Stimulated activated naive CD4-positive, alpha-beta T cell treated with Interleukin-2 at 50 U/mL for 16 hours (primary cell): ENCODE measurements at regions not wholly inside any gene's neighbourhood (a gene's known extent, or its start where the extent isn't known, plus 50 kb on each side); places are given as distances from the start of the nearest gene placed in this dataset.
"Not testable (repeated sequence)": the region's sequence is repeated elsewhere in the genome, so short reads cannot be mapped to it uniquely, and the experiment has no call there.

Source experiments
- DNase-seq: peaks from one replicate; lab custom pipeline; 2025; lab: John Stamatoyannopoulos, UW

DNA sequence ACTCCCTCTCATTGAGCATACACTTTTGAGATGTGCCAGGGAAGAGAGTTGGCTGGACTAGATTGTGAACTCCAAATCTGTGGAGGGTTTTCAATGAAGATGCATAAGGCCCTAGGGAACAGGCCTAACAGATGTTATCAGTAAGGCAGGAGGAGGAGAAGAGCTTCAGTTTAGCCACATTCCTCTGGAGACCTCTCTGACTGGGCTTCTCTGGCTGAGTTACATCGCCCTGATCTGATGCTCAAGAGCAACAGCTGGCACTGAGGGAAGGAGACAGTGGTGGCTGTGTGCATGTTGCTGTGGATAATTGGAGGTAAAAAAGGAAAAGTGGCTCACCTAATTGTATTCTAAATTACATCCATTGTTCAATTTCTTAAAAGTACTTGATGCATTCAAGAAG, 206.4 kb upstream of the CFAP20DC start:
- DNase-seq, result no peak

DNA sequence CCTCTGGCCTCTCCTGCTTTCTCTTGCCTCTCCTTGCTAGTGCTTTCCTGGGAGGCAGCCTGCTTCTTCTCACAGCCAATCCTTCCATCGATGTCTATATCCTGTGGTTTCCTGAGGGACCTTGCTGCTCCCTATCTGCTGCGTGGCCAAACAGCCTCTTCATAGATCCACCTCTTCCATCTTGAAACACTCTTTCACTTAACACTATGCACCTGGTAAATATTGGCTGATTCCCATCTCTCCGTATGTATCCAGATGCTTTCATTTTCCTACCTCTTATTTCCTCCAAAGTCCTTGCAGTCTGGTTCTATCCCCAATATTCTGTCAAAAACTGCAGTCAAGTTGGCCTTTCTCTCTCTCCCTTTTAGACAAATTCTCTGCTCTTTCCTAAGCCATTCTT, 205.2 kb upstream of the CFAP20DC start:
- no peak for DNase-seq

GRCh38 chr3:59254433-59254832, 204.6 kb upstream of the CFAP20DC start:
- DNase-seq, result no peak

GRCh38 chr3:59253523-59253922, 203.7 kb upstream of the CFAP20DC start:
- DNase-seq, result no peak

DNA sequence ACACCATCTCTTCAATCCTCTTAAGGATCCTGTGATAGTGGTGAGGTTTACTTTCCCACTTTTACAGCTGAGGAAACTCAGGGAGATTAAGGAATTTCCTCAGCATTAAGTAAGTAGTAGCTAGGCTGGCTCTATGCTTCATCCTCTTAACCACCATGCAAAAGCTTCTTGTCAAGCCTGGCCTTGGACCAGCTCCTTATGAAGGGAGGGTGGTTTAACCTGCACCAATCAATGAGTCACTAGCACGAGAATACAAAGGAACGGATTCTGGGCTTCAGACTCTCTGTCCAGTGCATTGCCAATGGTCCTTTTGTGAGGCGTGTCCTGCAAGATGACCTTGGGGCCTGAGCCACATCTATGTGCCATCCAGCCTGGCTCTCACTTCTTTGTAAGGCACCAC, 202.0 kb upstream of the CFAP20DC start:
- no peak for DNase-seq

GRCh38 chr3:59250600-59250999, 200.8 kb upstream of the CFAP20DC start:
- no peak for DNase-seq

DNA sequence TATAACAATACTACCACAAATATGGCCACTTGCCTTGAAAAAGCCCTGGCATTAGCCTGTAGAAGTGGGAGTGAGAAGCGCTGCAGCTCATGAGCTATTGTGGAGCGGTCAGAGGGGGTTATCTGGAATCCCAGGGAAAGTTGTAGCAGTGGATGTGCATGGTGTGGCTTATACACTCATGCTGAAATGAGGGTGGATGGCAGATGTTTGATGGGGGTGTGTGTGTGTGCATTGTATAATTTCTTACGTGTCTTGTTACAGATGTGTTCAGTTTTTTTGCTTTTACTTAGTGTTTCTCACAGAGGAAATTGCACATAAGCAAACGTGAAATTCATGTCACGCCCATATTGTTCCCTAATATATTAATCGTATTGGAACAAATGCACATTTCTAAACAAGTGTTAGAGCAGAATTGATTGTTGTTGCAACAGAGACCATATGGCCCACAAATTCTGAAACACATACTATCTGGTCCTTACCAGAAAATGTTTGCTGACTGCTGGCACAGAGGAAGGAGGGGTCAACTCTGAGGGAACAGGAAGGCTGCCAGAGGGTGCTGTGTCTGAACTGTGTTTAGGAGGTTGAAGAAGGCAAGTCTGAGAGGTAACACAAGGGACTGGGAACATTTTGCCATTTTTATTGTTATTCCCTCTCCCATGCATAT, 200.0 kb upstream of the CFAP20DC start:
- DNase-seq, result no peak

DNA sequence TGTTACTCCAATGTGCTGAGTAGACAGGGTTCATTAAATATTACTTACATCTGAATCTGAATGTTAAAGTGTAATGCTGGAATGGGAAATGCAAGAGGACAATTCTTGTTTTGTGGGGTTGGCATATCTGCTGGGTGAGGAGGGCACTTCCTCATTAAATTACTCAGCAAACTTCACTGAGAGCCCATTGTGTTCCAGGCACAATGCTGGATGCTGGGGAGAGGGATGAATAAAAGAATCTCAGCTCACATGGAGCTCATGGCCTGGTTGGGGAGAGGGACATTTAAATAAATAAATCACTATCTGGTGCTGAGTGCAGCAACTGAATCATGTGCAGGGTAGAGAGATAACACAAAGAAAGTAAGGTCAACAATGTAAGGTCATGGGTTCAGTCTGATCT, 199.2 kb upstream of the CFAP20DC start:
- DNase-seq, result no peak

GRCh38 chr3:59247402-59247841, 197.6 kb upstream of the CFAP20DC start:
- no peak for DNase-seq

DNA sequence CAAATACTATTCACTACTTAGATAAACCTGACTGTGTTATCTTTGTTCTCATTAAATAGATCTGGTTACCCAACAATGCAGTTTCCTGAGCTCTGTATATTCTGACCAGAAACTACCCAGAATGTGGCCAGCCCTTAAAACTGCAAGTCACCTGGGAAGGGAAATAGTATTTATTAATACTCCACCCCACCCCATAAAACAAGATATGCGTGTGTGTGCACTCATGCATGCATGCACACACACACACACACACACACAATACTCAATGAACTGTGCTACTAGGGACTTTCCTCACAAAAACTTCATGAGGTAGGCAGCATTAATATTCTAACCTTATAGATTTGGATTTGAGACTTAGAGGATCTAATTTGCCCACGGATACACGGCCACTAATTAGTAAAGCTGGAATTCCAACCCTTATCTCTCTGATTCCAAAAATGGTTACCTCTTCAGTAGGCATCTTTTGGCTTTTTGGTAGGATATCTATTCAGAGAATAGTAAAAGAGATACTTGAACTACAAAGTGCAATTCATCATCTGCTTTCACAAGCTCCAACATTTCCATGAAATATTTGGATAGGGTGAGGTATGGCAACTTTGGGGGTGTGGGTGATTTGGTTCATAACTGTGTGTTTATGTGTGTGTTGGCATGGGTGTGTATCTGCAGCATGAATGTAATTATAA, 197.0 kb upstream of the CFAP20DC start:
- DNase-seq, result no peak

GRCh38 chr3:59245859-59246501, 196.2 kb upstream of the CFAP20DC start:
- DNase-seq, result no peak

- no peak for DNase-seq
Measured at GRCh38 chr3:59245300-59245858, 195.6 kb upstream of the CFAP20DC start.

DNA sequence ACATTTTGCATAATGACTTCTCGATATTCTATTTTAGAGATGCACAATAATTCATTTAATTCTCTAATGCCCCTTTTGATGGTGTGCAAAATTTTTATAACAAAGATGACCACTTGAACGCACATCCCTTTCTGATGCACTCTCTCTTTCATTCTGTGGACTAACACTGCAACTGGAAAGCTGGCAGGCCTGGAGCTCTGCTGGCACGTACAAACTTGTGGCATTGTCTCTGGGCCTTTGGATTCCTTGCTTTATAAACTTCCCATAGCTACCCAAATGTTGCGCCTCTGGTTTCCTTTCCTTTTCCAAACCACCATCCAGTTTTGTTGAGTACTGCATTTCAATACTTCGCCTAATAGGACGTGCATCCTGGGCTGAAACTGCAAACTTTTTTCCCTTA, 194.5 kb upstream of the CFAP20DC start:
- DNase-seq, result no peak

- no peak for DNase-seq
Measured at GRCh38 chr3:59243476-59243875, 193.7 kb upstream of the CFAP20DC start.

- DNase-seq, result no peak
Measured at GRCh38 chr3:59240666-59241255, 190.9 kb upstream of the CFAP20DC start.

GRCh38 chr3:59237121-59237520, 187.3 kb upstream of the CFAP20DC start:
- DNase-seq, result no peak

- peak; percentile 13 for DNase-seq
Measured at GRCh38 chr3:59235634-59236012, 185.8 kb upstream of the CFAP20DC start.

DNA sequence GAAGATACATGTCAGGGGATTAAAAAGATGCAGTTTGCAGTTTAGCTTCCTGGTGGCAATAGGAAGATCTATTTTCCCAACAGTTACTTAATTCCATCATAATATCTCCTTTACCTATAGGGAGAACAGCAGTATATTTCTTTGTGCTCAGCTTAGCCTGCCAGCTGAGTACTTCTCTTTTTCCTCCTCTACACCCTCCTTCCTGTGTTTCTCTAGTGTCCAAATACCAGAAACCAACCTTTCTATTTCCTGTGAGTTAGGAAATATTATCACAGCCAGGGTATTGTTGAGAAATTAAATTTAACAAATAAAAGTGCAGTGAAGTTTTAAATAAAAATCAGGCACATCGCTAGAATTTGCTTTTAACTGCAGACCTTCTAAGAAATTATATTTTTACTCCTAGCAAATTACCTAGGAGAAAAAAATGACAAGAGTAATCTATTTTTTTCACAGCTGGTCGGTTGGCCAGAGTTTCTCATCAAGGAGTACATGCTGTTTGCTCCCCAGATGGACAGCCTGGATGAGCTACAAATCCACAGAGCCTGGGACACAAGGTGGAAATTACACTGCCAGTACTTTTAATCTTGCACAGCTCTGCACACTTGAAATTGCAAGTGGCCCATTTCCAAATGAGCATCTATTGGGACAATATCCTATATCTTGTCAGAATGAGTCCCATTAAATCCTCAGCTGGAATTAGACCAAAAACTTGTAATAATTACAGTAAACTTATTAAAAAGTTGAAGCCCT, 185.2 kb upstream of the CFAP20DC start:
- DNase-seq, result no peak

- DNase-seq, result not testable (repeated sequence)
Measured at GRCh38 chr3:59230379-59230778, 180.6 kb upstream of the CFAP20DC start.

GRCh38 chr3:59213860-59214259, 164.0 kb upstream of the CFAP20DC start:
- DNase-seq, result no peak

- DNase-seq, result no peak
Measured at GRCh38 chr3:59212128-59212779, 162.4 kb upstream of the CFAP20DC start.
